ENCODE measurements at regions not wholly inside any gene's neighbourhood (a gene's known extent, or its start where the extent isn't known, plus 50 kb on each side); places are given as distances from the start of the nearest gene placed in this dataset.

- Histone ChIP-seq H3K4me1 (ENCODE audit: insufficient read depth, poor library complexity, severe bottlenecking) (peaks cover 41% of the 10 kb centered on the region), H3K4me3 (ENCODE audit: severe bottlenecking) (no peak overlapping the region), H3K9me3 (ENCODE audit: severe bottlenecking) (no peaks in the 10 kb centered on the region), H3K27ac (ENCODE audit: poor library complexity, severe bottlenecking) (no peak overlapping the region), H3K36me3 (ENCODE audit: low read depth) (no peaks in the 10 kb centered on the region), H3K27me3 (ENCODE audit: insufficient read depth, poor library complexity, severe bottlenecking) (no peaks in the 10 kb centered on the region)
- no peak for TF ChIP-seq CTCF (IDR thresholded peaks at IDR 0.05; ENCODE audit: poor library complexity, severe bottlenecking)
- DNase-seq (ENCODE audit: low spot score) (no peak), ATAC-seq (ENCODE audit: low read depth) (no peak)
Observed at GRCh38 chr20:6700563-6701329, 66.7 kb upstream of the BMP2 start.

- no peaks in the 10 kb centered on the region for H3K36me3 ChIP-seq (ENCODE audit: low read depth)
- no peaks in the 10 kb centered on the region for H3K27me3 ChIP-seq (ENCODE audit: insufficient read depth, poor library complexity, severe bottlenecking)
- DNase-seq (ENCODE audit: low spot score), result no peak
- no peak for TF ChIP-seq CTCF (IDR thresholded peaks at IDR 0.05; ENCODE audit: poor library complexity, severe bottlenecking)
- no peak for ATAC-seq (ENCODE audit: low read depth)
- H3K9me3 ChIP-seq (ENCODE audit: severe bottlenecking), result no peaks in the 10 kb centered on the region
- H3K4me1 ChIP-seq (ENCODE audit: insufficient read depth, poor library complexity, severe bottlenecking), result peaks cover 34% of the 10 kb centered on the region
- no peak overlapping the region for H3K27ac ChIP-seq (ENCODE audit: poor library complexity, severe bottlenecking)
- no peak overlapping the region for H3K4me3 ChIP-seq (ENCODE audit: severe bottlenecking)
Observed at GRCh38 chr20:6699921-6700562, 67.4 kb upstream of the BMP2 start.

- H3K4me1 ChIP-seq (ENCODE audit: insufficient read depth, poor library complexity, severe bottlenecking), result peaks cover 23% of the 10 kb centered on the region
- H3K9me3 ChIP-seq (ENCODE audit: severe bottlenecking), result no peaks in the 10 kb centered on the region
- TF ChIP-seq CTCF (IDR thresholded peaks at IDR 0.05; ENCODE audit: poor library complexity, severe bottlenecking), result no peak
- no peaks in the 10 kb centered on the region for H3K27me3 ChIP-seq (ENCODE audit: insufficient read depth, poor library complexity, severe bottlenecking)
- DNase-seq (ENCODE audit: low spot score) (no peak), ATAC-seq (ENCODE audit: low read depth) (no peak)
- H3K36me3 ChIP-seq (ENCODE audit: low read depth), result no peaks in the 10 kb centered on the region
- H3K27ac ChIP-seq (ENCODE audit: poor library complexity, severe bottlenecking), result no peak overlapping the region
- H3K4me3 ChIP-seq (ENCODE audit: severe bottlenecking), result no peak overlapping the region
Observed at GRCh38 chr20:6698723-6699122, 68.8 kb upstream of the BMP2 start.

GRCh38 chr20:6698056-6698455 lies 69.4 kb upstream of the BMP2 start:
- no peak overlapping the region for H3K4me3 ChIP-seq (ENCODE audit: severe bottlenecking)
- no peaks in the 10 kb centered on the region for H3K27me3 ChIP-seq (ENCODE audit: insufficient read depth, poor library complexity, severe bottlenecking)
- no peaks in the 10 kb centered on the region for H3K36me3 ChIP-seq (ENCODE audit: low read depth)
- peak overlapping the region; percentile 2 for H3K27ac ChIP-seq (ENCODE audit: poor library complexity, severe bottlenecking)
- peaks cover 26% of the 10 kb centered on the region for H3K4me1 ChIP-seq (ENCODE audit: insufficient read depth, poor library complexity, severe bottlenecking)
- peak; percentile 85 for DNase-seq (ENCODE audit: low spot score)
- peak; percentile 98 for ATAC-seq (ENCODE audit: low read depth)
- TF ChIP-seq CTCF (IDR thresholded peaks at IDR 0.05; ENCODE audit: poor library complexity, severe bottlenecking), result no peak
- no peaks in the 10 kb centered on the region for H3K9me3 ChIP-seq (ENCODE audit: severe bottlenecking)

Measured in RWPE2 (cell line).